ENCODE measurements at regions not wholly inside any gene's neighbourhood (a gene's known extent, or its start where the extent isn't known, plus 50 kb on each side); places are given as distances from the start of the nearest gene placed in this dataset.
"Not testable (repeated sequence)": the region's sequence is repeated elsewhere in the genome, so short reads cannot be mapped to it uniquely, and the experiment has no call there.

- H3K4me2 ChIP-seq (ENCODE audit: low read length); H3K9me3 ChIP-seq (ENCODE audit: low read length); H2AFZ ChIP-seq (ENCODE audit: low read depth, low read length); H3K27me3 ChIP-seq (ENCODE audit: insufficient read depth, low read depth, low read length); H3K36me3 ChIP-seq (ENCODE audit: insufficient read depth, low read length); H3K27ac ChIP-seq (ENCODE audit: low read length); H3K79me2 ChIP-seq (replicated peaks; ENCODE audit: insufficient read depth, low read length); H3F3A ChIP-seq (ENCODE audit: insufficient read depth, low read length, poor library complexity, severe bottlenecking); H4K20me1 ChIP-seq (ENCODE audit: insufficient read depth); H3K9ac ChIP-seq (ENCODE audit: low read length); H3K4me3 ChIP-seq (ENCODE audit: low read length); H3K9me2 ChIP-seq (ENCODE audit: insufficient read depth, low read length): not testable (repeated sequence)
Observed at GRCh38 chr5:62752998-62753367, 174.4 kb downstream of the LRRC70 start.

GRCh38 chr5:62752056-62752997, 173.7 kb downstream of the LRRC70 start:
- H3K9me3 ChIP-seq (ENCODE audit: low read length); H2AFZ ChIP-seq (ENCODE audit: low read depth, low read length); H3K4me3 ChIP-seq (ENCODE audit: low read length); H3K27ac ChIP-seq (ENCODE audit: low read length); H3K36me3 ChIP-seq (ENCODE audit: insufficient read depth, low read length); H4K20me1 ChIP-seq (ENCODE audit: insufficient read depth); H3K27me3 ChIP-seq (ENCODE audit: insufficient read depth, low read depth, low read length); H3K79me2 ChIP-seq (replicated peaks; ENCODE audit: insufficient read depth, low read length); H3K9me2 ChIP-seq (ENCODE audit: insufficient read depth, low read length); H3F3A ChIP-seq (ENCODE audit: insufficient read depth, low read length, poor library complexity, severe bottlenecking); H3K4me2 ChIP-seq (ENCODE audit: low read length); H3K9ac ChIP-seq (ENCODE audit: low read length): not testable (repeated sequence)

GRCh38 chr5:62742207-62742606, 163.6 kb downstream of the LRRC70 start:
- Histone ChIP-seq H3K27me3 (ENCODE audit: insufficient read depth, low read depth, low read length) (no peaks in the 10 kb centered on the region), H2AFZ (ENCODE audit: low read depth, low read length) (no peak overlapping the region), H3K79me2 (replicated peaks; ENCODE audit: insufficient read depth, low read length) (no peaks in the 10 kb centered on the region), H3K36me3 (ENCODE audit: insufficient read depth, low read length) (no peaks in the 10 kb centered on the region), H3K9ac (ENCODE audit: low read length) (no peak overlapping the region), H4K20me1 (ENCODE audit: insufficient read depth) (no peaks in the 10 kb centered on the region), H3K4me2 (ENCODE audit: low read length) (no peak overlapping the region), H3K27ac (ENCODE audit: low read length) (no peak overlapping the region), H3K4me3 (ENCODE audit: low read length) (no peak overlapping the region), H3F3A (ENCODE audit: insufficient read depth, low read length, poor library complexity, severe bottlenecking) (no peaks in the 10 kb centered on the region), H3K9me3 (ENCODE audit: low read length) (no peaks in the 10 kb centered on the region), H3K9me2 (ENCODE audit: insufficient read depth, low read length) (no peaks in the 10 kb centered on the region)
- TF ChIP-seq RAD21 (conservative IDR thresholded peaks at IDR 0.05): no peak
- TF ChIP-seq POLR2AphosphoS5 (IDR thresholded peaks at IDR 0.05): no peak
- TF ChIP-seq CTCF (IDR thresholded peaks at IDR 0.05; ENCODE audit: poor library complexity, severe bottlenecking): no peak
- TF ChIP-seq SMC3 (conservative IDR thresholded peaks at IDR 0.05; ENCODE audit: poor library complexity): no peak
- TF ChIP-seq TAF1 (IDR thresholded peaks at IDR 0.05; ENCODE audit: low read depth): no peak
- TF ChIP-seq EZH2 (IDR thresholded peaks at IDR 0.05; ENCODE audit: borderline replicate concordance, insufficient read depth, low read length, poor library complexity, severe bottlenecking): no peak
- no peak for TF ChIP-seq MXI1 (conservative IDR thresholded peaks at IDR 0.05; ENCODE audit: poor library complexity, severe bottlenecking)
- TF ChIP-seq REST (IDR thresholded peaks at IDR 0.05; ENCODE audit: borderline replicate concordance): no peak
- no peak for TF ChIP-seq EP300 (conservative IDR thresholded peaks at IDR 0.05; ENCODE audit: poor library complexity, severe bottlenecking)
